BJ (cell line): ENCODE measurements at regions not wholly inside any gene's neighbourhood (a gene's known extent, or its start where the extent isn't known, plus 50 kb on each side); places are given as distances from the start of the nearest gene placed in this dataset.

Source experiments
- CTCF ChIA-PET: fragments of 350-600 bp; formaldehyde crosslinking; extraction: SDS; loops from one replicate; lab custom pipeline; 2021; ENCODE audit warnings: antibody characterized with exemption, inconsistent platforms; lab: Yijun Ruan, JAX
- POLR2A ChIA-PET: fragments of 300-600 bp; sonication (Branson Sonifier 250); formaldehyde crosslinking; extraction: SDS; loops from one replicate; lab custom pipeline; 2021; ENCODE audit warnings: antibody characterized with exemption; lab: Charles Lee
- DNase-seq: peaks from one replicate; pipeline ENCODE4 v3.0.0-alpha.2; 2011; ENCODE audit warnings: low read depth
- H3K27me3 ChIP-seq: 2 replicates; pipeline ENCODE4 v1.6.0; 2011; ENCODE audit warnings: low read length; ENCODE audit not compliant: control insufficient read depth, insufficient read depth
- H3K36me3 ChIP-seq: 2 replicates; pipeline ENCODE4 v1.5.1; 2011; ENCODE audit warnings: low read length; ENCODE audit not compliant: control insufficient read depth, insufficient read depth
- H3K4me3 ChIP-seq: 2 replicates; pipeline ENCODE4 v1.5.1; 2011; ENCODE audit warnings: low read depth, mild to moderate bottlenecking, control low read depth, low read length
- TF ChIP-seq, protein P1 (sequence below): IDR thresholded peaks from 2 replicates; pipeline ENCODE4 v1.5.1; 2011; ENCODE audit warnings: low read depth, mild to moderate bottlenecking, control low read depth, inconsistent platforms, low read length, moderate library complexity; ENCODE audit not compliant: insufficient read depth

- Histone ChIP-seq H3K27me3 (no peaks in the 10 kb centered on the region), H3K36me3 (no peaks in the 10 kb centered on the region), H3K4me3 (no peak overlapping the region)
- TF ChIP-seq, protein P1, sequence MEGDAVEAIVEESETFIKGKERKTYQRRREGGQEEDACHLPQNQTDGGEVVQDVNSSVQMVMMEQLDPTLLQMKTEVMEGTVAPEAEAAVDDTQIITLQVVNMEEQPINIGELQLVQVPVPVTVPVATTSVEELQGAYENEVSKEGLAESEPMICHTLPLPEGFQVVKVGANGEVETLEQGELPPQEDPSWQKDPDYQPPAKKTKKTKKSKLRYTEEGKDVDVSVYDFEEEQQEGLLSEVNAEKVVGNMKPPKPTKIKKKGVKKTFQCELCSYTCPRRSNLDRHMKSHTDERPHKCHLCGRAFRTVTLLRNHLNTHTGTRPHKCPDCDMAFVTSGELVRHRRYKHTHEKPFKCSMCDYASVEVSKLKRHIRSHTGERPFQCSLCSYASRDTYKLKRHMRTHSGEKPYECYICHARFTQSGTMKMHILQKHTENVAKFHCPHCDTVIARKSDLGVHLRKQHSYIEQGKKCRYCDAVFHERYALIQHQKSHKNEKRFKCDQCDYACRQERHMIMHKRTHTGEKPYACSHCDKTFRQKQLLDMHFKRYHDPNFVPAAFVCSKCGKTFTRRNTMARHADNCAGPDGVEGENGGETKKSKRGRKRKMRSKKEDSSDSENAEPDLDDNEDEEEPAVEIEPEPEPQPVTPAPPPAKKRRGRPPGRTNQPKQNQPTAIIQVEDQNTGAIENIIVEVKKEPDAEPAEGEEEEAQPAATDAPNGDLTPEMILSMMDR = no peak
- ChIA-PET POLR2A (no interaction called here), CTCF (no interaction called here)
- no peak for DNase-seq
Measured at GRCh38 chr1:18004278-18004677, 103.3 kb upstream of the IGSF21 start.

DNA sequence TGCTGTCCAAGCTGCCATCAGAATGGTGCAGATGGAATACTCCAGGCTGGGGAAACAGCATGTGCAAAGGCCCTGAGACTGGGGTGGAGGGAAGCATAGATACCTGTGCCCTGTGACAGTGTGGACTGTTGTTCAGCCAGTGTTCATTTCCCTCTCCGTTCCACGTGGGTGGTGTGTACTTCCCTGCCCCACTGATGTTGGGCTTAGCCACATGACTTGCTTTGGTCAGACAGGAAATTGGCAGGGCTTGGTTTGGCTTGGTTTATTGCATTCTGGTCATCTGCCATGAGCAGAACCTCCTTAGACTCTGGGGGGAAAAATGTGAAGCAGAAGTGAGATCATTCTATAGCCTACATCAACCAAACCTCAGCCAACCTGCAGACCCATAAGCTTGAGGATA lies 102.4 kb upstream of the IGSF21 start:
- Histone ChIP-seq H3K36me3 (no peaks in the 10 kb centered on the region), H3K4me3 (no peak overlapping the region), H3K27me3 (no peaks in the 10 kb centered on the region)
- CTCF ChIA-PET = interaction anchor here (0.9 kb wide), 1 partner anchor 8 kb away, joined by 3 read pairs; no protein-coding TSS in a partner anchor
- no peak for DNase-seq
- POLR2A ChIA-PET = no interaction called here
- TF ChIP-seq, protein P1 = no peak

DNA sequence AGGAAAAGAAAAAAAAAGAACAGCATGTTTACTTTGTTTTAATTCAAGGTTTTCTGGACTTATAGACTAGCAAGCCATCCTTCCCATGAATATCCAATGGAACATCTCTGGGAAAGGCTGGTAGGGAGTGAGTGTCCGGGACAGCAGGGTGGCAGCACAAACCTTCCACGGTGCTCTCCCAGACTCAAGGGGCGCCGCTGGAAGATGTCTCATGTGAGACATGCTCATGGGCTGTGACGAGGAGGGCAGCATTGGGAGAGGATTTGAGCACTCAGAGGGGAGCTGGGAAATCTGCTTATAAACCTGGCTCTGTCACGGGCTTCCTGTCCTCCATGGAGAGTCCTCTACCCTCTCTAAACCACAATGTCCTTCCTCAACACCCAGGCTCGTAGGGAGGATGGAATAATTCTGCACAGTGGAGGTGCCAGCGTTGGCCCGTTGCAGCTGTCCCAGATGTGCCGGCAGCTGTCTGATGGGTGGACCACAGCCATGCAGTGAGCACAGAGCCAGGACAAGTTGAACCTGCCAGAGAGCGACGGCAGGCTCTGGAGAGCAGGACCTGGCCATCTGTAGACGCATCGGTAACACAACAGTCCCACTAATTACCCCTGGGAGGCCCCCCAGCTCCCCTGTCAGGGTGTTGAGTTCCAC lies 100.1 kb upstream of the IGSF21 start:
- ChIA-PET POLR2A (no interaction called here), CTCF (no interaction called here)
- H3K36me3 ChIP-seq = no peaks in the 10 kb centered on the region
- H3K27me3 ChIP-seq = no peaks in the 10 kb centered on the region
- TF ChIP-seq, protein P1 = no peak
- no peak for DNase-seq
- no peak overlapping the region for H3K4me3 ChIP-seq

DNA sequence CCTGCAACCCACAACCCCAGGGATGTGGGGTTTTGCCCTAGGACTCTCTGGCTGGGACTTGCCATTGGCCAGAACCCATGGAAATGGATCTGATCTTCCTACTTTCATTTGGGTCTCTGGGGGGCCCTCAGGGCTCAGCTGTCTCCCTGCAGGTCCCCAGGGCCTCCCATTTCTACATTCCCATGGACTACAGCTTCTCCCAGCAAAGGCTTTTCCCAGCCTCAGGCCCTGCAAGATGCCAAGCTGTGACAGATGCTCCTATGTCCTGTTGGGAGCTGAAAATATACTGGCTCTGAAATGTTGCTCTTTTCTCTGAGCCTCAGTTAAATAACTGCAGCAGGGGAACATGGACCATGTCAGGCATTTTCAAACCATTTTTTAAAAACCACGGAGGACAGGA lies 99.5 kb upstream of the IGSF21 start:
- CTCF ChIA-PET = no interaction called here
- H3K36me3 ChIP-seq = no peaks in the 10 kb centered on the region
- no peak for DNase-seq
- TF ChIP-seq, protein P1 = no peak
- no peaks in the 10 kb centered on the region for H3K27me3 ChIP-seq
- POLR2A ChIA-PET = no interaction called here
- no peak overlapping the region for H3K4me3 ChIP-seq

- ChIA-PET CTCF (interaction anchor here (0.6 kb wide), 1 partner anchor 10 kb away, joined by 3 read pairs; no protein-coding TSS in a partner anchor), POLR2A (no interaction called here)
- TF ChIP-seq, protein P1 = no peak
- Histone ChIP-seq H3K27me3 (no peaks in the 10 kb centered on the region), H3K4me3 (no peak overlapping the region), H3K36me3 (no peaks in the 10 kb centered on the region)
- DNase-seq = no peak
Measured at GRCh38 chr1:18009055-18009454, 98.5 kb upstream of the IGSF21 start.
